ENCODE measurements at regions not wholly inside any gene's neighbourhood (a gene's known extent, or its start where the extent isn't known, plus 50 kb on each side); places are given as distances from the start of the nearest gene placed in this dataset.

DNA sequence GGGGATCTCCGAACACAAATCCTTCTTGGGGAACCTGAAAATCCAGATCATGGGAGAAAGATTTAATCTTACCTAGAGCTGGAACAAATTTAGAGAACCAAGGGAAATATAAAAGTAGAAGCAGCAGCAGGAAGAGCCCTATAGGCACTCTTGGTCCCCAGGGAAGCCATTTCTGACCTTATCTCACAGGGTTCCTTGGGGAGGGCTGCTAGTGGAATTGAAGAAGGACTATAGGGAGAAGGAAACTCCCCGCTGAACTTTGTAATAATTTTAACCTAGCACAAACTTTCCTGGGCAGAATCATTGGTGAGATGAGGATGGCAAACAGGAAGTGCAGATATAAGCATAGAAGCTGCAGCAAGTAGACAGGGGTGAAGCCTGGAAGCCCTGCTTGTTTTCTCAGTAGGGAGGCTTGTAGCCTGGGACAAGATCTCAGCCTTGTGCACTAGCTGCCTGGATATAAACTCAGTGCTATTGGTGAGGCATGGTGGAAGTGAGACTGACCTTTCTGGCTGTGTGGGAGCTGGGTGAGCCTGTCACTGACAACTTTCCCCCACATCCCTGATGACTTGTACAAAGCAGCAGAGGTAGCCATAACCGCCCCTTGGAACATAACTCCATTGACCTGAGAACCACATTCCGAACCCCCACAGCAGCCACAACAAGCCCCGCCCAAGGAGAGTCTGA, 343.0 kb upstream of the TGFBR2 start:
- TF ChIP-seq BHLHE40 (IDR thresholded peaks at IDR 0.05; ENCODE audit: borderline replicate concordance): no peak
- no peak for TF ChIP-seq SP1 (IDR thresholded peaks at IDR 0.05)
- no peak for TF ChIP-seq FOXM1 (IDR thresholded peaks at IDR 0.05; ENCODE audit: borderline replicate concordance)
- TF ChIP-seq TARDBP (IDR thresholded peaks at IDR 0.05): no peak
- TF ChIP-seq ELF4 (IDR thresholded peaks at IDR 0.05): no peak
- TF ChIP-seq SUZ12 (IDR thresholded peaks at IDR 0.05): no peak
- TF ChIP-seq FOXK2 (IDR thresholded peaks at IDR 0.05): no peak

Measured in HEK293T (cell line).